T1000 (cell line): ENCODE measurements at regions not wholly inside any gene's neighbourhood (a gene's known extent, or its start where the extent isn't known, plus 50 kb on each side); places are given as distances from the start of the nearest gene placed in this dataset.
"Not testable (repeated sequence)": the region's sequence is repeated elsewhere in the genome, so short reads cannot be mapped to it uniquely, and the experiment has no call there.

Experiments
- DNase-seq: peaks from one replicate; lab custom pipeline; 2025; ENCODE audit warnings: mixed read lengths; lab: John Stamatoyannopoulos, UW

- no peak for DNase-seq
Measured at GRCh38 chr7:125255810-125256209, 326.2 kb upstream of the POT1 start.

- no peak for DNase-seq
Measured at GRCh38 chr7:125254566-125254965, 324.9 kb upstream of the POT1 start.

- DNase-seq: no peak
Measured at GRCh38 chr7:125253452-125254190, 324.0 kb upstream of the POT1 start.

GRCh38 chr7:125247514-125248098, 318.0 kb upstream of the POT1 start:
- DNase-seq: no peak

- DNase-seq: no peak
Measured at GRCh38 chr7:125246706-125247105, 317.1 kb upstream of the POT1 start.

- no peak for DNase-seq
Measured at GRCh38 chr7:125241548-125241947, 311.9 kb upstream of the POT1 start.

- DNase-seq: no peak
Measured at GRCh38 chr7:125222596-125222995, 293.0 kb upstream of the POT1 start.

GRCh38 chr7:125218076-125218475, 288.5 kb upstream of the POT1 start:
- no peak for DNase-seq

- DNase-seq: no peak
Measured at GRCh38 chr7:125201002-125201401, 271.4 kb upstream of the POT1 start.

- no peak for DNase-seq
Measured at GRCh38 chr7:125197731-125198393, 268.2 kb upstream of the POT1 start.

GRCh38 chr7:125195156-125195555, 265.5 kb upstream of the POT1 start:
- DNase-seq: no peak

- no peak for DNase-seq
Measured at GRCh38 chr7:125193263-125193662, 263.6 kb upstream of the POT1 start.

GRCh38 chr7:125184801-125185200, 255.2 kb upstream of the POT1 start:
- DNase-seq: no peak

GRCh38 chr7:125181569-125182267, 252.1 kb upstream of the POT1 start:
- DNase-seq: not testable (repeated sequence)

- no peak for DNase-seq
Measured at GRCh38 chr7:125173571-125173970, 243.9 kb upstream of the POT1 start.

- no peak for DNase-seq
Measured at GRCh38 chr7:125169088-125169487, 239.5 kb upstream of the POT1 start.

- no peak for DNase-seq
Measured at GRCh38 chr7:125154930-125155329, 225.3 kb upstream of the POT1 start.

- DNase-seq: no peak
Measured at GRCh38 chr7:125149151-125149550, 219.5 kb upstream of the POT1 start.

- no peak for DNase-seq
Measured at GRCh38 chr7:125147047-125147446, 217.4 kb upstream of the POT1 start.

- no peak for DNase-seq
Measured at GRCh38 chr7:125136755-125137532, 207.3 kb upstream of the POT1 start.

- no peak for DNase-seq
Measured at GRCh38 chr7:125136341-125136740, 206.7 kb upstream of the POT1 start.

GRCh38 chr7:125130173-125130572, 200.5 kb upstream of the POT1 start:
- DNase-seq: no peak
